Fibroblast of mammary gland (primary cell): ENCODE measurements at regions not wholly inside any gene's neighbourhood (a gene's known extent, or its start where the extent isn't known, plus 50 kb on each side); places are given as distances from the start of the nearest gene placed in this dataset.
"Not testable (repeated sequence)": the region's sequence is repeated elsewhere in the genome, so short reads cannot be mapped to it uniquely, and the experiment has no call there.

Experiments used
- DNase-seq: peaks from one replicate; pipeline ENCODE4 v3.0.0-alpha.2; 2010; ENCODE audit warnings: low read depth
- H3K4me3 ChIP-seq: 2 replicates; pipeline ENCODE4 v1.5.1; 2011; ENCODE audit warnings: low read depth, mild to moderate bottlenecking, low read length, moderate library complexity; ENCODE audit not compliant: control insufficient read depth
- TF ChIP-seq, protein P1 (sequence below): conservative IDR thresholded peaks from 2 replicates; pipeline ENCODE4 v1.5.1; 2011; ENCODE audit warnings: low read depth, low read length, inconsistent platforms; ENCODE audit not compliant: control insufficient read depth, insufficient read depth

DNA sequence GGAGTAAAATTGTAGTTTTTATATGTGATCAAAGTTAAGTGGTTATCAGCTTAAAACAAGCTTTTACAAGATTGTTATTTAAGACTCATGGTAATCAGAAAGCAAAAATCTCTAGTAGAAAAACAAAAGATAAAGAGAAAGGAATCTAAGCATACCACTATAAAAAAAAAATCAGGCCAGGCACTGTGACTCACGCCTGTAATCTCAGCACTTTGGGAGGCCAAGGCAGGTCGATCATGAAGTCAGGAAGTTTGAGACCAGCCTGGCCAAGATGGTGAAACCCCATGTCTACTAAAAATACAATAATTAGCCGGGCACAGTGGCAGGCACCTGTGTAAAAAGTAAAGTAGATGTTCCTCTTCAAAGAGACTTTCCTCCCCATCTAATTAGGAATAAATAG lies 265.9 kb upstream of the NRP1 start:
- H3K4me3 ChIP-seq, result no peak overlapping the region
- DNase-seq, result peak; percentile 10
- TF ChIP-seq, protein P1, sequence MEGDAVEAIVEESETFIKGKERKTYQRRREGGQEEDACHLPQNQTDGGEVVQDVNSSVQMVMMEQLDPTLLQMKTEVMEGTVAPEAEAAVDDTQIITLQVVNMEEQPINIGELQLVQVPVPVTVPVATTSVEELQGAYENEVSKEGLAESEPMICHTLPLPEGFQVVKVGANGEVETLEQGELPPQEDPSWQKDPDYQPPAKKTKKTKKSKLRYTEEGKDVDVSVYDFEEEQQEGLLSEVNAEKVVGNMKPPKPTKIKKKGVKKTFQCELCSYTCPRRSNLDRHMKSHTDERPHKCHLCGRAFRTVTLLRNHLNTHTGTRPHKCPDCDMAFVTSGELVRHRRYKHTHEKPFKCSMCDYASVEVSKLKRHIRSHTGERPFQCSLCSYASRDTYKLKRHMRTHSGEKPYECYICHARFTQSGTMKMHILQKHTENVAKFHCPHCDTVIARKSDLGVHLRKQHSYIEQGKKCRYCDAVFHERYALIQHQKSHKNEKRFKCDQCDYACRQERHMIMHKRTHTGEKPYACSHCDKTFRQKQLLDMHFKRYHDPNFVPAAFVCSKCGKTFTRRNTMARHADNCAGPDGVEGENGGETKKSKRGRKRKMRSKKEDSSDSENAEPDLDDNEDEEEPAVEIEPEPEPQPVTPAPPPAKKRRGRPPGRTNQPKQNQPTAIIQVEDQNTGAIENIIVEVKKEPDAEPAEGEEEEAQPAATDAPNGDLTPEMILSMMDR, result no peak

DNA sequence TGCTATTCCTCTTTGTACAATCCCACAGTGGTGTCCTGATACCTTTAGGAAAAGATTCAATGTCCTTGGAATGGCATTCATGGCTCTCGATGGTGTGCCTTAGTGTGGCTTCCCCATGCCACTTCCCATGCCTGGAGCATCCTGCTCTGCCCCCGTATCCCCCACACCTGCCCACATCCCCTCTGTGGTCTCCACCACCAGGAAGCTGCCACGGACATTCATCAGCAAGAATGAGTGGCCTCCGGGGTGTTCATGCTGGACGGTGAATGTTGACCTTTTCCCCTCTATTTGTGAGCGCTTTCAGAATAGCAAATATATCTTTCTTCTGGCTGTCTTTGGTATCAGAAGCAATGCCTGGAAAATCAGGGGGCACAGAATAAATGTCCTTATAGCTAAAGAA lies 262.0 kb upstream of the NRP1 start:
- DNase-seq, result no peak
- TF ChIP-seq, protein P1, result no peak
- no peak overlapping the region for H3K4me3 ChIP-seq

DNA sequence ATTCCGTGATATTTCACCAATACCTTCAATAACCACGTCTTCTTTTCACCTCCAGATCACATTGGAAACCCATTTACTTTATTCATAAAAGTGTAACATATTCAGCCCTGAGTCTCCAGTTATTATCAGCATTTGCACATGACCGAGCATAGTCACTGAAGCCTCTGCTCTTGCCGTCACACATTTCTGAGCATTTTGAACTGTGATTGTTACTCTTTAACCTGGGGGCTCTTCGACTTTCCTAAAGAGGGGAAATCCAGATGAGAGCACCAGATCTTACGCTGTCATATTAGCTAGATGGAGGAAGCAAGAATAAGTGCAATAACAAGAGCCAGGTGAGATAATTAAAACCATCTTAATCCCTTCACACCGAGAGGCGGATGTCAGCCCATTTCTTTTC lies 260.0 kb upstream of the NRP1 start:
- H3K4me3 ChIP-seq, result no peak overlapping the region
- TF ChIP-seq, protein P1, result no peak
- DNase-seq, result no peak

DNA sequence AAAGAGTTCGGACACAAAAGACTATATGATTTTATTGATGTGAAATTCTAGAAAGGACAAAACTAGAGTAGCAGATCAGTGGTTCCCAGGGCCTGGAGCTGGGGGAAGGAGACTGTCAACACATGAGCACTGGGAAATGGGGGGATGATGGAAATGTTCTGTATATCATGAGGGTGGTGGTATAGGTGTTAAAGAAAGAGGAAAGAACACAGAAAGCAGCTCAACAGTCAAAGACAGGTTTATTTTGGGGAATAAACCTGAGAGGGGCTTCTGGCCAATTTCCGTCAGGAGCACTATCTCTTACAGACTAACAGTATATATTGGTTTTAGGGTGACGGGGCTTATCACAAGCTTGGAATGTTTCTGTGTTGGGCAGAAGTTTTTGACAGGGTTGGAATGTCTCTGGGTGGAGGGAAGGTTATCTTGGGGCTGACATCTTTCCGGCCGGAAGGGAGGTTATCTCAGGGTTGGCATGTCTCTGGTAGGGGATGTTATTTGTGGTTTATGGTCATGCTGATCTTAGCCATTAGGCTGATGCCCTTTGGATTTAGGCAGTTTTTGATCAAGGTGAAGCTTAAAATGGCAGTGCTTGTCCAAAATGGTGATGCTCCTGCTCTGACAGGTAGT lies 254.6 kb upstream of the NRP1 start:
- DNase-seq, result no peak
- no peak overlapping the region for H3K4me3 ChIP-seq
- TF ChIP-seq, protein P1, result no peak

DNA sequence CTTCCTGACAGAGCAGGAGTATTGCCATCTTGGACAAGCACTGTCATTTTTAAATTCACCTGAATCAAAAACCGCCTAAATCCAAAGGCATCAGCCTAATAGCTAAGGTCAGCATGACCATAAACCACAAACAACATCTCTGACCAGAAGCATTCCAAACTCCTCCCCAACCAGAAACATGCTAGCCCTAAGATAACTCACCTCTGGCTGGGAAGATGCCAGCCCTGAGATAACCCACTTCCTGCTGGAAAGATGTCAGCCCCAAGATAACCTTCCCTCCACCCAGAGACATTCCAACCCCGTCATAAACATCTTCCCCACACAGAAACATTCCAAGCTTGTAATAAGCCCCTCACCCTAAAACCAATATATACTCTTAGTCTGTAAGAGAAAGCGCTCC lies 250.1 kb upstream of the NRP1 start:
- DNase-seq, H3K4me3 ChIP-seq: not testable (repeated sequence)

DNA sequence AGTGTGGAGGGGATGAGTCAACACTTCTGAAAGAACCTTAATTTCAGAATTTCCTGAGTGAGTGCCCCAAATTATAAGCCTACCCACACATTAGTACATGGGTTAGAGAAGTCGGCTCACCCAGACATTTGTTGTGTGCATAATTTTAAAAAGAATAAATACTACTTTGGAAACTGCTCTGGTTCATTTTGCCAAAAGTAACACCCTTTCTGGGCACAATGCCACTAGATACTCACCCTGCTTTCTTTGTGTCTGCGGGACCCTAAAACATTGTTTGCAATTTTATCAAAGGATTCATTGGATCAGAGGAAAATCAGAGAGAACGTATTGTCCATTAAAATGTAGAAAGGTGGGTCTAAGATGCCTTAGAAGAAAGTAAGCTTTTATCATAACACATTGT lies 245.5 kb upstream of the NRP1 start:
- no peak overlapping the region for H3K4me3 ChIP-seq
- no peak for DNase-seq
- TF ChIP-seq, protein P1, result no peak

DNA sequence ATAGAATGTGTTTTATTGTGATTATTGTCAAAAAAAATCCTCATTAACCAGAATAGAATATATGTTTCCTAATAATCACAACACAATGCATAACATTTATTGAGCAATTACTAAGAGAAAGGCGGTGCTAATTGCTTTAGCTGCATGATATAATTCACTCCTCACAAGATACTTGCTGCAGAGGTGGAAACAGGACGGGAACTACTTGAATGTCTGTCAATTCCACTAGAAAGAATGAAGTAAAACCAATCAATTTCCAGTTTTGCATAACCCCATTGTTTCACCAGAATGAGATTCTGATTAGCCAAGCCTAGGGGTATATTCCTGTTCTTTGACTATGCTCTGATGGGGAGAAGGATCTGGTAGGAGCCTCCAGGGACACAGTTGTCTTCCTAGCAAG lies 239.1 kb upstream of the NRP1 start:
- no peak for DNase-seq
- no peak overlapping the region for H3K4me3 ChIP-seq
- TF ChIP-seq, protein P1, result no peak
